ENCODE measurements at regions not wholly inside any gene's neighbourhood (a gene's known extent, or its start where the extent isn't known, plus 50 kb on each side); places are given as distances from the start of the nearest gene placed in this dataset.
A peak's percentile ranks its signal among the peaks of the same experiment; 100 is the strongest.
"Not testable (repeated sequence)": the region's sequence is repeated elsewhere in the genome, so short reads cannot be mapped to it uniquely, and the experiment has no call there.

DNA sequence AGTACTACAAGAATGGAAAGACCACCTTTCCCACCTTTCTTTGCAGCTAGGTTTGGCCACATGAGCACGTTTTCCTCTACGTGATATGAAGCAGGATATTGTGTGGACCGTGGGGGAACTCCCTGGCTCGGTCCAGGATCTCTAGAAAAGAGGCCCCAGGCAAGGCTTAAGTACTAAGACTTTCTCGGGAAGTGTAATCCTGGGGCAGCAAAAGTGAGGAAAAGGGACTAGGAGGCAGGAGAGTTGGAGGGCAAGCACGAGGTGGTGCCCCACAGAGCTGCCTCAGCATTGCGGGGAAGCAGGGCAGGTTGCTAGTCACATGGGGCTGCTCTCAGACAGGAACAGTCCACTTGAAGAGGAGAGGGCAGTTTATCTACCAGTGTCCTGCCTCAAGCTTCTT lies 235.1 kb downstream of the GADD45G start:
- no peak for DNase-seq (ENCODE audit: low spot score)

DNA sequence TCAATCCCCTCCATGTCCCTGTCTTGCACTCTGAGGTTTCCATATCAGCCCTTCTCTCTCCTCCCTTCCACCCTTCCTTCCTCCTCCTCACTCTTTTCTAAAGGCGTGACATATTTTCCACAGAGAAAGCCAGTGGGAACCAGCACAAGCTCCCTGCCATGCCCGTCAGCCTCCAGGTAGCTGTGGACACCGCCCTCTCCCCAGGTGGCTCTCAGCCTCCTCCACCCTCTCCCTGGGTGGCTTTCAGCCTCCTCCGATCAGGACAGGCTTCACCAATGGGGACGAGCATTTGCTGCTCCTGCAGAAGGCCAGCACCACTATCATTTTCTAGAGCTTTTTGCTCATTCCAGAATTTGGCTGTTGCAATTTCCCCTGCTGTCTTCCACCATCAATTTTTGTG lies 236.6 kb downstream of the GADD45G start:
- DNase-seq (ENCODE audit: low spot score), result no peak

DNA sequence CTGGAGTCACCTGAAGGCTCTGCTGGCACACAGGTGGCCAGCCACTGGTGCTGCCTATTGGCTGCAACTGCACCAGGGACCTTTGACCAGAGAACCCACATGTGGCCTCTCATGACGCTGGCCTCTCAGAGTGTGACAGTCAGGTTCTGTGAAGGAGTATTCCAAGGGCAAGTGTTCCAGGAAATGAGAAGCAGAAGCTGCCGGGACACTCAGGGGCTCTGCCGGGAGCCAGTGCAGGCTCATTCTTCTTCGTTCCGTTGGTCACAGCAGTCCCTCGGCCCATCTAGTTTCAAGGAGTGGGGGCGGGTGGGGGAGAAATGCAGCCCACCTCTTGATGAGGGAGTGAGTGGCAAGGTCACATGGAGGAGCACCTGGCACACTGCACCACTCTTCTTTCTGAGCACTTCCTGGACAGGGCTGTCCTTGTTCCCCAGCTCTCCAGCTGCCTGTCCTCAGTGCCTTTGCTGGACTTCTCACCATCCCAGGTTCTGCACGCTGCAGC lies 237.5 kb downstream of the GADD45G start:
- DNase-seq (ENCODE audit: low spot score), result no peak

DNA sequence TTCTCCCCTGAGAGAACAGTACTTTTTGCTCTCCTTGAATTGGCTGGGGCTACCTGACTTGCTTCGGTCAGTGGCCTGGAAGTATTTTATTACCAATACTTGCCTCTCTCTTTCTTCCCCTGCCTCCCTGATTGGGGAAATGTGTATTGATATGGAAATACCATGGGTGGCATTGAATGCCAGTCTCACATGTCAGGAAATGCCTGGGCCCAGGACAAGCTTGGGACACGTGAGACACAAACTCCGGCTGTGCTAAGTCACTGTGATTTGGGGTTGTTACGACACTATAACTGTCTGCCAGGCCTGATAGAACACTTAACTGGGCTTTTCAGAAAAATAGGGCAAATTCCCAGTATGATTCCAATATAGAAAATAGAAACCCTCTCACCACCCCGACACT lies 238.3 kb downstream of the GADD45G start:
- no peak for DNase-seq (ENCODE audit: low spot score)

DNA sequence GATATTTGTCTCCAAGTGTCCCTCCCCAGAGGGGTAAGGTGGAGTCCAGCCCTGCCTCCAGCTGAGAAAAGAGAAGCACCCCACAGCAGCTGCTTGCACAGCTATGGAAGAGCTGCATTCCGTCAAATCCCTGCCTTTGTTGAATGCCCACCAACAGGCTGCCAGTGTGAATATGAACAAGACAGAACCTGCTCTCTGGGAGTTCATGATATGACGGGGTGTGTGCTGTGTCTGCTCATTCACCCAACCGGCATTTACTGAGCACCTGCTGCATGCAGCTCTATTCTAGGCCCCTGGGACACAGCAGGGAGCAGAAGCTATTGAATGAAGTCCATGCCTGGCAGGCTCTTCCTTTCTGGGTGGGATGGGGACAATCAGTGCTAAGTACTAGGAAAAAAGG lies 238.8 kb downstream of the GADD45G start:
- no peak for DNase-seq (ENCODE audit: low spot score)

DNA sequence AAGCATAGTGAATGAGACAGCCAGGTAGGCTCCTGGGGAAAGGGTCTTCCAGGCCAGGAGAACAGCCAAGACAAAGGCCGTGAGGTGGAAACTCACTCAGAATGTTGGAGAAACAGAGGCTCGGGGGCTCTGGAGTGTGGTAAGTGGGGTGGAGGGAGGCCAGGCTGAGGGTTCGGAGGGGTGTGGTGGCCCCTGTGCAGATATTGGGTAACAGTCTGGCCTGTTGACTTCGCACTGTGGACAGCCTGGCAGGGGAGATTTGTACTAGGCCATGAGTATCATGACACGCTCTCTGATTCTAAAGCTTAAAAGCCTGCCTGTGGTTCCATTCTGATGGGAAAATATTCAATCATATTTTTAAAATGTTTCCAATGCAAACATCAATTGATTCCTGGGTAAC lies 239.3 kb downstream of the GADD45G start:
- no peak for DNase-seq (ENCODE audit: low spot score)

DNA sequence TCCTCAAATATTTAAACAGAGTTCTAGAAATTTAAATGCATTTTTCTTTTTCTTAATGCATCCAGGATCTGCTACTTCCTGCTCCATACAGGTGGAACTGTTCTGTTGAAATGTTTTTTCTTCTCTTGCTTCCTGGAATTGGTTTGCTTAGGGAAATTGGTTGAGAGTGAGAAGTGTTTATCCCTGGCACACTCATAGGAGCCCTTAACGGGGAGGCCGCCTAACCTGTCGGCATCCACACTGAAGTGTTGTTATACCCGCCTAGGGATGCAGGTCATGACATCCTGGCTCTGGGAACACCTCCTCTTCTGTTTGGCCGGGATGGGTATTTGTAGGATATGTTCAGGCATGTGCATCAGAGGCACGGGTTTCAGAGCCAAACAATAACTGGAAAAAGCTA lies 239.7 kb downstream of the GADD45G start:
- DNase-seq (ENCODE audit: low spot score), result no peak

DNA sequence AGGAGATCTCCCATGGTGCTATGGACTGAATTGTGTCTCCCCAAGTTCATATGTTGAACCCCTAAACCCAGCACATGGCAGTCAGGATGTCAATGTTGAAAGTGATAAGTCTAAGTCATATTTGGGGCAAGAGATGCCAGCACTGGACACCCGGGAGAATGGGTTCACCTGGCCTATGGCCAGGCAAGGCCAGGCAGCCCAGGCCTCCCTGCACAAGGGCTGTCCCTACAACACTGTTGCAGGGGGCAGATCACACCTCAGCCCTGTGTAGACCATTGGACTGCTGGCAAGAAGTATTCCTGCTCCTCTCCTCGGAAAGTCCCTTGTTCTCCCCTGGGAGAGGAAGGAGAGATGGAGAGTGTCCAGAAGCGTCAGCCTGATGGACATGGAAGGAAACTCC lies 240.5 kb downstream of the GADD45G start:
- DNase-seq (ENCODE audit: low spot score), result no peak

DNA sequence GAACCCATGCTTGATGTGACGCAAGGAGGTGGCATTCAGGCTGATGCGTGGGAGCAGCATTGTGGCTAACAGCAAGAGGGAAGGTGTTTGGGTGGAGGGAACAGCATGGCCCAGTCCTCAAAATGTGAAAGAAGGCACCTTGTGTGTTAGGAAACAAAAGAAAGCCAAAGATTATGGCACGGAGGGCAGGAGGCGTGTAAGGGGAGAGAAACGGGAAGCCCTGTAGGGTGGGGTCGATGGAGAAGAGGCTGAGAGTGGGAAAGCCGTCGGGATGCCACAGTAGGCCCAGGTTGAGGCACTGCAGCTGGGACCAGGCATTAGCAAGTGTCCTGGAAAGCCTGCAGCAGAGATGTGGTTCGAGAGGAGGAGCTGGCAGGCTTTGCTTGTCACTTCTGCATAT lies 241.1 kb downstream of the GADD45G start:
- DNase-seq (ENCODE audit: low spot score), result no peak

DNA sequence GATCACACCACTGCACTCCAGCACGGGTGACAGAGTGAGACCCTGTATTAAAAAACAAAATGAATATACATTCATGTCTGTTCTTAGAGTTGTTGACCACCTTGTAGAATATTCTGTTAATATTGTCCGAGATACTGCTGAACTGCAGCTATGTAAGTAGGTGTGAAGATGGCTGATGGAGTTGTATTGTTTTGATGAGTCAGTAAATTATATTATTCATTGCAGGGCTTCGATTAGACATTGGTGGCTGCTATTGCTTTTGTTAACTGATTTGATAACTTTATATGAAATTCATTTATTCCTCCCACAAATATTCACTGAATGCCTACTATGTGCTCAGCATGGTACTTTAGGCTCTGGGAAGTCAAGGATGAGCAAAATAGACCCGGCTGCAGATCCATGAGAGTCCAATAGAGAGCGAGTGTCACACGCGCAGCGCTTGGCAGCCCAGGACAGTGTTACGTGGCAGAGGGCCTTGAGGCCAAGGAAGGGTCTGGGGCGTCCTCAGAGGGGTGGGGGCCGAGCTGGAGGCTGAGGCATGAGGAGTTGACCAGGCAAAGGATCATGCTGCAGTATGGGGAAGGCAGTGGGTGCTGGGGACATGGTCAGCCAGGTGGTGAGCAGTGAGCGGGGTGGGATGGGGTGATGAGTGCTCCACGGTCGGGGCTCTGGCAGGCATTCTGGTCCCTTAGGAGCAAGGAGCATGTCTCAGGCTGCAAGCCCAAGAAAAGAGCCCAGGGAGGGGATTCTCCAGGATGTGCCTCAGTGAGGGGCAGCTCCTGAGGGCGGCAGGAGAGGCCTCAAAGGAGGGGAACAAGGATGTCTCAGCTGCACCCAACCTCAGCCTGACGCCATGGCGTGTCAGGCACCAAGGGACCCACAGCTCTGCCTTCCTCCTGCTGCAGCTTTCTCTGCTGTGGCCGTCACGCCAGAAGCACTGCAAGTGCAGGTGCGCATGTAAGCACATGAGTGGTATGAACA lies 243.5 kb downstream of the GADD45G start:
- no peak for DNase-seq (ENCODE audit: low spot score)

DNA sequence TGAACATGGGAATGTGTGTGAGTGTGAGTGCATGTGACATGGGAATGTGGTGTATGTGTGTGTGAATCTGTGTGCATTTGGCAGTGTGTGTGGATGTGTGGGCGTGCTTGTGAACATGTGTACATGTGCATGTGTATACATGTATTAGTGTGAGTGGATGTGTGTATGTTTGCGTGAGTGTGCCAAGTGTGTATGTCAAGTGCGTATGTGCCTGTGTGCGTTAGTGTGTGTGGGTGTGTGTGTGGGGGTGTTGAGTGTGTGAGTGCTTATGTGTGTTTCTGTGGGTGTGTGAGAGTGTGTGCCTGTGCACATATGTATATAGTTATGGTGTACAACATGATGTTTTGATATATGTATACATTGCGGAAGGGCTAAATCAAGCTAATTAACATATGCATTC lies 244.3 kb downstream of the GADD45G start:
- no peak for DNase-seq (ENCODE audit: low spot score)

DNA sequence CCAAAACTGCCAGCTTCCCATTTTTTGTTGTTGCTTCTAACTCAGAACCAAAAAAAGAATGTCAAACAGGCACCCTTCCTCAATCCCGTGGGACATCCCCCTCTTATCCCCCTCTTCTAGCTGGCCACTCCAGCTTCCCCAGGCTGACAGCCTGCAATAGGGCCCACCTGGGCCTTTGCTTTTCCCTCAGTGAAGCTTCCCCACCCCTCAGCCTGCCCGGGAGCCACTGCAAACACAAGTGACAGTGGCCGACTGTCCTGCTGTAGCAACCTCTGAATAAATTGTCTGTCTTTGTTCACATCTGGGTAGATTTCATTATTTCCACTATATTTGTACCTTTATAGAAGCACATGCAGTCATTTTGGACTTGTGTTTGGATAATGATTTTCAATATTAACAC lies 245.3 kb downstream of the GADD45G start:
- DNase-seq (ENCODE audit: low spot score), result no peak

DNA sequence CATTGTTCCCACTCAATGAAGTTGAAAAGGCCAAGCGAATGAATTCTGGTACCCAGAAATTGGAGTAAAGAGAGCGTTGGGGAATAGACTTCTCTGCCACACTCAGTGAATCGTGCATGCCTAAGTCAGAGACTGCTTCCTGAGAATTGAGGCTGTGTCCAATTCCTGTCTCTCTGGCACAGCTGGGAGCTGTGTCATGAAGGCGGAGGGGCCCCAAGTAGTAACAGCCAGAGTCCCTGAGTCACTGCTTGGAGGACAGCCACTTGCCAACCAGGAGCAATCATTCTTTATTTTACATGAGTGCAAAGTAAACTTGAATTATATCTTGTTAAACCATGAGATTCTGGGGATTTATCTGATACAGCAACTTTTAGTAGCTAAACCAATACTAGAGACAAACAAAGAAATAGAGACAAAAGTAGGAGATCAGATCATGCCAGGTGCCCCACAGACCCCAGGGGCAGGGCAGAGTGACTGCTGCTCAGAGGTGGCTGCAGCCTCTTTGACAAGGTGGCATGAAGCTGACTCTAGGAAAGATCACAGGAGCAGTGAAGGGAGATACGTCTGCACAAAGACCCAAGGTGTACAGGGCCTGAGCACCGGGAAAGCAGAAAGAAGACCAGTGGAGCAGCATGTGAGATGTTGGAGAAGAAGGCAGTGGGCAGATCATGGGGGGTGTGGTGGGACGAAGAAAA lies 246.0 kb downstream of the GADD45G start:
- DNase-seq (ENCODE audit: low spot score), result peak; percentile 82

DNA sequence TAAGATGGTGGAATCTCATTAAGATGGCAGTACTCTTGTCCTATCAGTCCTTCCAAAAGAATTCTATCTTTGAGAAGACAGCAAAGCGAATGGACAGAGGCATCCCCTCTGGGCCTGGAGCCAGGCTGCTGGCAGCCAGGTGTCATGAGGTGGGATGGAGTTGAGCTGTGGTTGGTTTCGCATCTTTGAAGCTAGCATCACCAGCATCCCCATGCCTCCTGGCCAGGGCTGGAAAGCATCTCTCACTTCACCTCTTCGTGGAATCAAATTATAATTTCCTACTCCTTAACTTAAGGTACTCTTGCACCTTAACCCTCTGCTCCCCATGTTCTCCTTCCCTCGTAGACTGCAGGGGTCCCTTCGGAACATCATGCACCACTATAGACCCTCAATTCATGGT lies 248.3 kb downstream of the GADD45G start:
- no peak for DNase-seq (ENCODE audit: low spot score)

DNA sequence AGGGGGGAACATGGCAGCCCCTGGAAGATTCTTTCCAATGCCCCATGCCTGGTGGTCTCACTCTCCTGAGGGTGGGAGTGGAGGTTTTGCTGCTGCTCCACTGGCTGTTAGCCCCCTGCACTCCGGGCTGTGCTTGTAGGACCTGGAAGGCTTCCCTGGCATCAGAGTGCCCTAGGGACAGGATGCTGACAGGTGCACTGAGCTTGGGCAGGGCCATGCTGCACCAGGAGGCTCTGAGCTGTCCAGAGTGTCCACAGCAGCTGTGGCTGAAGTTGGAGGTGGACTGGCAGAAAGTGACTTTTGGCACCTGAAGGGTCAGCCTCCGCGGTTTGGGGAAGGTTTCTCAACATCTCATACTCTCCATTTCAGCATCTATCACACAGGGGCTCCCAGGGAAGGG lies 249.1 kb downstream of the GADD45G start:
- DNase-seq (ENCODE audit: low spot score), result no peak

DNA sequence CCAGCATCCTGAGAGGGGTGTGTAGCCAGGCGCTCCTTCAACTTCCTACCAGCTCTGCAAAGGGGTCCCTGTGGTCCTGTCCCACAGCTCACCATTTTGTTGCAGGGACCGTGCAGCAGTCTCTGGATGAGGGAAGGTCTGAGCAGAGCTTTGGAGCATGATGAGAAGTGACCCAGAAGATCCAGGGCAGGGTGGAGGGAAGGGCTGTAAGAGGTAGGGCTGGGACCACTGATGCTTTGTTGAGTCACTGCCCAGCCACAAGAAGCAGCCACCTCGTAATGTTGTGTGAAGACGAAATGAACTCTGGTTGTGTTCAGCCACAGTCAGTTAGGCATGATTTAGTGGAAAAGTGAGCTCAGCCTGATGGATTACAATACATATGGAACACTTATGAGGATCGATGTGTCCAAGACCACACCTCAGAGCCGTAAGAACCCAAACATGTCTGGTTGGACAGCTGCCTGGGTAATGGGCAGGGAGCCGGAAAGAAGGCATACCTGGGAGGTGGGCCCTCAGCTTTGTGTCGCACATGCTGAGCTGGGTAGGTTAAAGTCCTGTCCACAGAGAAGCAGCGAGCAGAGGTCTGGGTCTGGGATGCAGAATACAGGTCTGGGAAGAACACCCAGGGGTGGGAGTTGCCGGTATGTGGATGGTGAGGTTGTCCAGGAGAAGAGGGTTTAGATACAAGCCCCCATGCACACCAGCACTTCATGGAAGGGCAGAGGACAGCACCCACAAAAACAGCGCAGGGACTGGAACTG lies 250.1 kb downstream of the GADD45G start:
- no peak for DNase-seq (ENCODE audit: low spot score)

DNA sequence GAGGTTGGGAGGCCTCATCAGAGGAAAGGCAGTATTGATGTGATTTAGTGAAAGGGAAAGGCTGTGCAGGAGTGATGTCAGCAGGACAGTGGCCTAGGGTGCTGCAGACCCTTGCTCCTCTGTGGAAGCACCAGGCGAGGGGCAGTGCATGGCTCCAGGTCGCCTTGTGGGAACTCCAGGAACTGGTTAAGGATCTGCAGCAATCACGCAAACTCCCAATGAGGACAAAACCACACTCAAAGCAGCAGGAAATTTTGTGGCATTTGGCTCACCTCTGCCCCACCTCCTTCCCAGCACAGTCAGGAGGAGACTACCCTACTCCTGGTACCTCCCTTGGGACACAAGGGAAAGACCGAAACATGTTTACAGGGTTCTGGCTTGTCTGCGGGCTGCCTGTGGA lies 251.5 kb downstream of the GADD45G start:
- not testable (repeated sequence) for DNase-seq (ENCODE audit: low spot score)

DNA sequence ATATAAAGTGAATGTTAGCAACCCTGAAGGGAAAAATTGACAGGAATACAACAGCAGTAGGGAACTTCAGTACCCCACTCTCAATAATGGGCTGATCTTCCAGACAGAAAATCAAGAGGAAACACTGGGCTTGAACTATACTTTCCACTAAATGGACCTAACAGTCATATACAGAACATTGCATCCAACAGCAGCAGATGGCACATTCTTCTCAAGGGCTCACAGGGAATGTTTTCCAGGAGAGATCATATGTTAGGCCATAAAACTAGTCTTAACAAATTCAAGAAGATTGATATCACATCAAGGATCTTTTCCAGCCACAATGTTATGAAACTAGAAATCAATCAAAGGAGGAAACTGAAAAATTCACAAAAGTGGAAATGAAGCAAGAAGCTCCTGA lies 252.1 kb downstream of the GADD45G start:
- not testable (repeated sequence) for DNase-seq (ENCODE audit: low spot score)

DNA sequence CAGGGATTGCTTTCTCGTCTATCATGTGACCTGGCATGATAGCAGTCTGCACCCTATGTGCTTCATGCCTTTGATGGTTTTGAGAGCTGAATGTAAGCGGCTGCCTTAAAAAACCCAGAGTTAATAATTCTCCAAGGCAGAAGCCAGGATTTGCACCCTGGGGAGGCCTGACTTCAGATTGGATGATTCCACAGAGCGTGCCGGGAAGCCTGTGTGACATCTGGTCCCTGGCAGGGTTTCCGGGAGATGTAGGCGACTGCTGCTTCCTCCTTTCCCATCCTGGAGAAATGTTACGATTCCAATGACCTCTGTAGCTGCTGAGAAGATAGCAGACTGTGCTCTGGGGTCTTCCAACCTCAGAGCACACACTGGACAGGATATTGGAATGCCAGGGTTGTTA lies 255.0 kb downstream of the GADD45G start:
- not testable (repeated sequence) for DNase-seq (ENCODE audit: low spot score)

DNA sequence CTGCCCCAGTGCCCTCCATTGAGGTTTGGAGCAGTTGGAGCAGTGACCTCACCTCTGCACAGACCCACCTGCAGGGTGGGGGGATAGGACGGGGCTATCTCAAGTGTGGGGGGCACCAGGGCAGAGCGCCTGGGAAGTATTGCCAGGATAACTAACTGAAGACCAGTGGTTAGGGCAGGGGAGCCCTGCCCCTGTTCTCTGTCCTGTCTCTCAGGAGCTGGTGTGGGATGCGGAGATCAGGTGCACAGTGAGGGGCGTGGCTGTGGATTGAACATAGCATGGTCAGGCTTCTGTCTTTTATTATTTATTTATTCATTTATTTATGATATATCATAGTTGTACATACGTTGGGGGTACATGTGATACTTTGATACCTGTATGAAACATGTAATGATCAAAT lies 256.6 kb downstream of the GADD45G start:
- DNase-seq (ENCODE audit: low spot score), result not testable (repeated sequence)

DNA sequence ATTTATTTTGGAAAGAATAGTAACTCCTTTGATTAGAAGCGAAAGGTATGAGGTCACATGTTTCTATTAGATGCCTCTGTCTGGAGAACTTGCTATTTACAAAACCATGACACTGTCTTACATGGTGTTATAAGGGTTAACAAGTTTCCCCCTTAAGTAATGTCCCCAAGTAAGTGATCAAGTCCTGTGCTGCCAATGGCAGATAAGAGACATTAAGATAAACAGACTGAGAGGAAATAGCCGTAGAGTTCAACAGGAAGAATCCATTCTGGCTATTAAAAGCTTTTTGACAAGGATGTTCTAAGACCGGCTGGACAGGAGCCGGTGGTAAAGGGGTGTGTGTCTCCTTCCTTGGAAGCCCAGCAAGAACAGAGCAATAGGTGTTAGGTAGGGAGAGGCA lies 257.5 kb downstream of the GADD45G start:
- DNase-seq (ENCODE audit: low spot score), result no peak

DNA sequence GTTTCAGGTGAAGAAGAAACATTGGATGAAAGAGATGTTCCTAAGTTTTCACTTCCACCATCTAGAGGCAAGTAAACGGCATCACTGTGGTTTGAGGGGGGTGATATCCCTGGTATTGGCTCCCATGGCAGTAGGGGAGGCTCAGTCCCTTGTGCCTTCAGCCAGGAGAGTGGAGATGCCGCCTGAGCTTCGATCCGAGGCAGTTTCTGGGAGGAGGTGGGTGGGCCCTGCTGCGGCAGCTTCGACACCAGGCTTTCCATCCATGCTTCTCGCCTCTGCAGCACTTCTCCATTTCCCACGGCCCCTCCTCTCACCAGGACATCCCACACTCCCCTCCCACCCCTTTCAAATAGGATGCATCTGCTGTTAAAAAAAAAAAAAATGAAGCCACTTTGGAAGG lies 258.3 kb downstream of the GADD45G start:
- DNase-seq (ENCODE audit: low spot score), result no peak

Data from AG20443 (cell line).